Mesenchymal stem cell (in vitro differentiated cells and primary cell): ENCODE measurements at regions not wholly inside any gene's neighbourhood (a gene's known extent, or its start where the extent isn't known, plus 50 kb on each side); places are given as distances from the start of the nearest gene placed in this dataset.

Source experiments
- DNase-seq: peaks from one replicate; pipeline ENCODE4 v3.0.0-alpha.2; 2013
- H2AFZ ChIP-seq: one replicate; pipeline ENCODE4 v1.6.1; 2013; ENCODE audit warnings: low read depth, mild to moderate bottlenecking, control low read depth, inconsistent platforms, low read length, moderate library complexity
- H2AK5ac ChIP-seq: 2 replicates; pipeline ENCODE4 v1.6.1; 2013; ENCODE audit warnings: low read length, moderate library complexity, mild to moderate bottlenecking, inconsistent platforms; ENCODE audit not compliant: severe bottlenecking
- H2BK120ac ChIP-seq: one replicate; pipeline ENCODE4 v1.6.1; 2013; ENCODE audit warnings: low read depth, mild to moderate bottlenecking, inconsistent platforms, low read length, moderate library complexity
- H2BK12ac ChIP-seq, 2 experiments: one replicate each; pipeline ENCODE4 v1.6.1; 2013; ENCODE audit warnings: inconsistent platforms in 2 of 2, low read length in 2 of 2, mild to moderate bottlenecking in 2 of 2, moderate library complexity in 2 of 2, control low read depth in 1 of 2
- H2BK15ac ChIP-seq: one replicate; pipeline ENCODE4 v1.6.1; 2013; ENCODE audit warnings: mild to moderate bottlenecking, low read depth, inconsistent platforms; ENCODE audit not compliant: poor library complexity, severe bottlenecking
- H2BK5ac ChIP-seq: 2 replicates; pipeline ENCODE4 v1.6.1; 2013; ENCODE audit warnings: low read depth, mild to moderate bottlenecking, low read length, control low read depth, inconsistent platforms; ENCODE audit not compliant: poor library complexity, severe bottlenecking
- H3K14ac ChIP-seq, 2 experiments: one replicate each; pipeline ENCODE4 v1.6.1; 2013; ENCODE audit warnings: inconsistent platforms in 2 of 2, low read length in 2 of 2, control low read depth in 1 of 2, mild to moderate bottlenecking in 1 of 2, moderate library complexity in 1 of 2
- H3K18ac ChIP-seq, 2 experiments: one replicate each; pipeline ENCODE4 v1.6.1; 2013; ENCODE audit warnings: inconsistent platforms in 2 of 2, low read length in 2 of 2, control low read depth in 1 of 2, low read depth in 1 of 2, mild to moderate bottlenecking in 1 of 2
- H3K23ac ChIP-seq, 2 experiments: one replicate each; pipeline ENCODE4 v1.6.1; 2013; ENCODE audit warnings: inconsistent platforms in 2 of 2, low read length in 2 of 2, mild to moderate bottlenecking in 2 of 2, moderate library complexity in 2 of 2, control low read depth in 1 of 2
- H3K27ac ChIP-seq: 2 replicates; pipeline ENCODE4 v1.5.1; 2013; ENCODE audit warnings: mild to moderate bottlenecking, moderate library complexity, low read length, control low read depth, inconsistent platforms; ENCODE audit not compliant: poor library complexity, severe bottlenecking
- H3K27me3 ChIP-seq, 2 experiments: 2 replicates each; pipeline versions ENCODE4 v1.6.1 to v1.7.0; 2013; ENCODE audit warnings: low read length in 2 of 2, mild to moderate bottlenecking in 2 of 2, moderate library complexity in 2 of 2, control low read depth in 1 of 2, inconsistent platforms in 1 of 2; ENCODE audit not compliant: control insufficient read depth in 1 of 2, insufficient read depth in 1 of 2
- H3K36me3 ChIP-seq, 2 experiments: 2 replicates each; pipeline versions ENCODE4 v1.6.1 to v1.7.0; 2013; ENCODE audit warnings: low read length in 2 of 2, control low read depth in 1 of 2, inconsistent platforms in 1 of 2, low read depth in 1 of 2, mild to moderate bottlenecking in 1 of 2; ENCODE audit not compliant: insufficient read depth in 2 of 2, control insufficient read depth in 1 of 2
- H3K4ac ChIP-seq, 2 experiments: one replicate each; pipeline ENCODE4 v1.6.1; 2013; ENCODE audit warnings: inconsistent platforms in 2 of 2, low read length in 2 of 2, mild to moderate bottlenecking in 2 of 2, moderate library complexity in 2 of 2, control low read depth in 1 of 2, low read depth in 1 of 2
- H3K4me1 ChIP-seq: 2 replicates; pipeline ENCODE4 v1.6.1; 2013; ENCODE audit warnings: low read depth, low read length, control low read depth; ENCODE audit not compliant: control insufficient read depth, insufficient read depth
- H3K4me2 ChIP-seq: 2 replicates; pipeline ENCODE4 v1.6.1; 2013; ENCODE audit warnings: low read length, mild to moderate bottlenecking, inconsistent platforms; ENCODE audit not compliant: poor library complexity, severe bottlenecking
- H3K4me3 ChIP-seq, 2 experiments: 2 replicates each; pipeline versions ENCODE4 v1.5.1 to v1.7.0; 2013; ENCODE audit warnings: low read length in 2 of 2, mild to moderate bottlenecking in 2 of 2, control low read depth in 1 of 2, low read depth in 1 of 2; ENCODE audit not compliant: insufficient read depth in 1 of 2
- H3K79me1 ChIP-seq: replicated peaks from 2 replicates; pipeline ENCODE4 v1.6.1; 2013; ENCODE audit warnings: mild to moderate bottlenecking, control low read depth, low read length, inconsistent platforms; ENCODE audit not compliant: poor library complexity, severe bottlenecking
- H3K9ac ChIP-seq: 2 replicates; pipeline ENCODE4 v1.7.0; 2013; ENCODE audit warnings: mild to moderate bottlenecking, low read length, moderate library complexity
- H3K9me3 ChIP-seq: 2 replicates; pipeline ENCODE4 v1.7.0; 2013; ENCODE audit warnings: mild to moderate bottlenecking, low read length; ENCODE audit not compliant: control insufficient read depth
- H4K8ac ChIP-seq: one replicate; pipeline ENCODE4 v1.6.1; 2013; ENCODE audit warnings: inconsistent platforms, mild to moderate bottlenecking, low read length, moderate library complexity
- H4K91ac ChIP-seq: one replicate; pipeline ENCODE4 v1.6.1; 2013; ENCODE audit warnings: mild to moderate bottlenecking, low read length, inconsistent platforms
- WGBS: methylation state at CpG from one replicate; pipeline ENCODE4 v1.1.7; 2013; ENCODE audit warnings: mixed read lengths; 5-methylcytosine and 5-hydroxymethylcytosine counted together

DNA sequence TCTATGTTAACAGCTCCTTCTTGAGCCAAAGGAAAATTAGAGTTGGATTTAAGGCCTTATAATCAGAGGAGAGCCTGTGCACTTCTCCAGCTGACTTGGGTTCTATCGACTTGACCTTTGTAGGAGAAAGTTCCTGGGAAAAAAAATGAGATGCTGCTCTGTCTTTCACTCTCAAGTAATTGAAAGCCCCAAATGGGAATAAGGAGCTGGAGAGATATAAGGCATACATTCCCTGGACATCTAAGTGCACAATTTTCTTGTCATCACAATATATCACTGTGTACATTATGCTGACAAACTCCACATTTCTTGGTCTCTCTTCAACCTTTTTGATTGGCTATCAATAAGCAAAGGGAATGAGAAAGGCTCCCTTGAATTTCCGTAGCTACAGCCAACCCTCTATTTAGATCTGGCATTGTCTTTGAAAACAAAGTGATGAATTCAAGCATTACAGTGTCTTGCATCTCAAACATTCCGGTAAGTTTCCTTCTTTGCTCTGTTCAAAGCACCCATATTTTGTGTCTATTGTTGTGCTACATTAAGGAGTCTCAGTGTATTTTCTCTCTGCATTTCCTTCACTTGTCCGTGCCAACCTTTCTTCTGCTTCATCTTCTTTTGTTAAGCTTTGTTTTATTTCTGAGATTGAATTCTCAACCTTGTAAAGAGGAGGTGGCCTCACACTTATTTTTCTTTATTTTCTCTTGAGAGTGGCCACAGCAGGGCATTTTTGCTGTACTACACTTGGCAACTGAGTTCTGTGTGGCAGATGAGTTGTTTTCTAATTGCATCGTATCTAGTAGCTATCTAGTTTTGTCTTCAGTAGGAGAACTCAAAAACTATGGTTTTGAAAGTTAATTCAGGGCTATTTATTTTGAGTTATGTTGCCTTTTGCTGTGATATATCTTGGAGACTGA, 450.3 kb upstream of the MAN1A1 start:
- no peaks in the 10 kb centered on the region for H3K9me3 ChIP-seq
- no peak overlapping the region for H3K9ac ChIP-seq
- no peak overlapping the region for H3K4me3 ChIP-seq
- no peaks in the 10 kb centered on the region for H3K79me1 ChIP-seq
- no peak overlapping the region for H3K18ac ChIP-seq
- no peak overlapping the region for H3K23ac ChIP-seq
- no peak for DNase-seq
- no peak overlapping the region for H2BK15ac ChIP-seq
- H2BK120ac ChIP-seq: no peak overlapping the region
- H3K14ac ChIP-seq: no peak overlapping the region
- H2BK12ac ChIP-seq: no peak overlapping the region
- no peaks in the 10 kb centered on the region for H3K4me1 ChIP-seq
- no peak overlapping the region for H2AK5ac ChIP-seq
- H3K36me3 ChIP-seq: no peaks in the 10 kb centered on the region
- H2BK5ac ChIP-seq: no peak overlapping the region
- no peak overlapping the region for H4K8ac ChIP-seq
- H3K4ac ChIP-seq: no peak overlapping the region
- H3K27me3 ChIP-seq: no peaks in the 10 kb centered on the region
- H3K27ac ChIP-seq: no peak overlapping the region
- 69% methylated on average over 3 of the region's 5 CpGs for WGBS
- no peak overlapping the region for H3K4me2 ChIP-seq
- no peak overlapping the region for H2AFZ ChIP-seq
- H4K91ac ChIP-seq: no peak overlapping the region

DNA sequence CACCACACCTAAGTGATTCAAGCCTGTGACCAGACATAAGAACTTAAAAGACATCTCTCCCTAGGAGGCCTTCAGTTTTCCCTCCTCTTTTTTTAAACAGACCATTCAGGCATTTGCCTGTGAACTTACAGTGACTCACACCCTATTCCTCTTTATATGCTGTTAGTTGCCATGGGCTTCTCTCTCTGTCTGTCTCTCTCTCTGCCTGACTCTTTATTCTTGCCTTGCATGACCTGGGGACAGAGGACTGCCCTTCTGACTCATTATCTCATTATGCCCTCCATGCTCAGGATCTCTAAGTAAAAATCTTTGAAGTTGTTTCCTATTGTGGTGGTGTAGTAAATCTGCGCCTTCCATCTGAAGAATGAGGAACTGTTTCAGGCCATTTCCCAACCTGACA, 442.2 kb upstream of the MAN1A1 start:
- no peak overlapping the region for H2BK5ac ChIP-seq
- H4K91ac ChIP-seq: no peak overlapping the region
- H3K9ac ChIP-seq: no peak overlapping the region
- H3K4ac ChIP-seq: no peak overlapping the region
- no peaks in the 10 kb centered on the region for H3K36me3 ChIP-seq
- H2BK120ac ChIP-seq: no peak overlapping the region
- H4K8ac ChIP-seq: no peak overlapping the region
- no peaks in the 10 kb centered on the region for H3K27me3 ChIP-seq
- no peak overlapping the region for H3K14ac ChIP-seq
- no peak overlapping the region for H2BK12ac ChIP-seq
- H2BK15ac ChIP-seq: no peak overlapping the region
- H3K18ac ChIP-seq: no peak overlapping the region
- WGBS: 89% methylated on average over 1 of the region's 1 CpG
- H3K9me3 ChIP-seq: no peaks in the 10 kb centered on the region
- no peak overlapping the region for H3K4me3 ChIP-seq
- no peak overlapping the region for H3K4me2 ChIP-seq
- no peak overlapping the region for H3K23ac ChIP-seq
- H3K27ac ChIP-seq: no peak overlapping the region
- H2AFZ ChIP-seq: no peak overlapping the region
- H2AK5ac ChIP-seq: no peak overlapping the region
- no peaks in the 10 kb centered on the region for H3K4me1 ChIP-seq
- DNase-seq: peak; percentile 3
- H3K79me1 ChIP-seq: no peaks in the 10 kb centered on the region

GRCh38 chr6:119781365-119781764, 431.8 kb upstream of the MAN1A1 start:
- H3K79me1 ChIP-seq: no peaks in the 10 kb centered on the region
- H4K91ac ChIP-seq: no peak overlapping the region
- no peak overlapping the region for H3K9ac ChIP-seq
- no peaks in the 10 kb centered on the region for H3K4me1 ChIP-seq
- no peak overlapping the region for H2AK5ac ChIP-seq
- H3K4me2 ChIP-seq: no peak overlapping the region
- H2AFZ ChIP-seq: no peak overlapping the region
- peak; percentile 6 for DNase-seq
- H4K8ac ChIP-seq: no peak overlapping the region
- H3K9me3 ChIP-seq: no peaks in the 10 kb centered on the region
- no peak overlapping the region for H3K4ac ChIP-seq
- no peaks in the 10 kb centered on the region for H3K27me3 ChIP-seq
- no peak overlapping the region for H2BK5ac ChIP-seq
- H3K14ac ChIP-seq: no peak overlapping the region
- no peak overlapping the region for H3K4me3 ChIP-seq
- H3K36me3 ChIP-seq: no peaks in the 10 kb centered on the region
- no peak overlapping the region for H2BK15ac ChIP-seq
- H2BK12ac ChIP-seq: no peak overlapping the region
- no peak overlapping the region for H3K27ac ChIP-seq
- 70% methylated on average over 6 of the region's 6 CpGs for WGBS
- no peak overlapping the region for H3K23ac ChIP-seq
- H3K18ac ChIP-seq: no peak overlapping the region
- H2BK120ac ChIP-seq: no peak overlapping the region

DNA sequence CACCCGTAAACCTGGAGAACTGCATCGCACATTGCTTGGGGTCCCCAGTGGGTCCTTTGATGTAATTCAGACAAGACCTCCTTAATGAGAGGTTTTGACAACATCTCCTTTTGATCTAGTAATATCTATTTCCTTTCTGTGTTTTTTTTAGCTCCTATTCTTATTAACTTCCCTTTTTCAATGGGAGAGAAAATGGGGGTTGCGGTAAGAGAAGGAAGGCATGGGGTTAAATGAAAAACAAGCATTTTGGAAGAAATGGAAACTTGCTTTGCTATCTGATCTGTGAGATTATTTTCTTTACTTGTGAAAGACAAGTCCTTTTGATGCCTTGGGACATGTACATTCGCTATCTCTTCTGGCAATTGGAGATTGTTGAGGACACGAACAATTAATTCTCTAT, 418.6 kb upstream of the MAN1A1 start:
- Histone ChIP-seq H3K36me3 (no peaks in the 10 kb centered on the region), H3K27ac (no peak overlapping the region), H2BK15ac (no peak overlapping the region), H3K4me3 (no peak overlapping the region), H3K9me3 (peaks cover 9% of the 10 kb centered on the region), H4K91ac (no peak overlapping the region), H3K27me3 (no peaks in the 10 kb centered on the region), H3K23ac (no peak overlapping the region), H3K9ac (no peak overlapping the region), H2BK12ac (no peak overlapping the region), H3K4me2 (no peak overlapping the region), H3K4me1 (no peaks in the 10 kb centered on the region), H4K8ac (no peak overlapping the region), H2BK5ac (no peak overlapping the region), H3K14ac (no peak overlapping the region), H3K4ac (no peak overlapping the region), H3K18ac (no peak overlapping the region), H3K79me1 (no peaks in the 10 kb centered on the region), H2AK5ac (no peak overlapping the region), H2BK120ac (no peak overlapping the region), H2AFZ (no peak overlapping the region)
- 97% methylated on average over 5 of the region's 5 CpGs for WGBS
- no peak for DNase-seq
